IPS-15b (cell line): ENCODE measurements at regions not wholly inside any gene's neighbourhood (a gene's known extent, or its start where the extent isn't known, plus 50 kb on each side); places are given as distances from the start of the nearest gene placed in this dataset.

ENCODE experiments used
- H3K27me3 ChIP-seq: one replicate; pipeline ENCODE4 v1.6.1; 2013; ENCODE audit warnings: low read length; ENCODE audit not compliant: control insufficient read depth, insufficient read depth
- H3K36me3 ChIP-seq: one replicate; pipeline ENCODE4 v1.6.1; 2013; ENCODE audit warnings: low read length; ENCODE audit not compliant: control insufficient read depth, insufficient read depth
- H3K4me1 ChIP-seq: one replicate; pipeline ENCODE4 v1.6.1; 2013; ENCODE audit warnings: mild to moderate bottlenecking, low read length; ENCODE audit not compliant: control insufficient read depth, insufficient read depth
- H3K4me3 ChIP-seq: one replicate; pipeline ENCODE4 v1.5.1; 2013; ENCODE audit warnings: low read depth, low read length
- H3K9ac ChIP-seq: one replicate; pipeline ENCODE4 v1.6.1; 2013; ENCODE audit warnings: low read depth, mild to moderate bottlenecking, low read length
- H3K9me3 ChIP-seq: one replicate; pipeline ENCODE4 v1.6.1; 2013; ENCODE audit warnings: mild to moderate bottlenecking, low read length; ENCODE audit not compliant: control insufficient read depth, insufficient read depth

GRCh38 chr13:109873351-109874123 lies 87.2 kb upstream of the IRS2 start:
- no peaks in the 10 kb centered on the region for H3K36me3 ChIP-seq
- H3K9me3 ChIP-seq: no peaks in the 10 kb centered on the region
- H3K9ac ChIP-seq: no peak overlapping the region
- no peaks in the 10 kb centered on the region for H3K4me1 ChIP-seq
- H3K4me3 ChIP-seq: no peak overlapping the region
- H3K27me3 ChIP-seq: no peaks in the 10 kb centered on the region

GRCh38 chr13:109872864-109873263 lies 86.5 kb upstream of the IRS2 start:
- Histone ChIP-seq H3K27me3 (no peaks in the 10 kb centered on the region), H3K4me3 (no peak overlapping the region), H3K9me3 (no peaks in the 10 kb centered on the region), H3K36me3 (no peaks in the 10 kb centered on the region), H3K4me1 (no peaks in the 10 kb centered on the region), H3K9ac (no peak overlapping the region)

DNA sequence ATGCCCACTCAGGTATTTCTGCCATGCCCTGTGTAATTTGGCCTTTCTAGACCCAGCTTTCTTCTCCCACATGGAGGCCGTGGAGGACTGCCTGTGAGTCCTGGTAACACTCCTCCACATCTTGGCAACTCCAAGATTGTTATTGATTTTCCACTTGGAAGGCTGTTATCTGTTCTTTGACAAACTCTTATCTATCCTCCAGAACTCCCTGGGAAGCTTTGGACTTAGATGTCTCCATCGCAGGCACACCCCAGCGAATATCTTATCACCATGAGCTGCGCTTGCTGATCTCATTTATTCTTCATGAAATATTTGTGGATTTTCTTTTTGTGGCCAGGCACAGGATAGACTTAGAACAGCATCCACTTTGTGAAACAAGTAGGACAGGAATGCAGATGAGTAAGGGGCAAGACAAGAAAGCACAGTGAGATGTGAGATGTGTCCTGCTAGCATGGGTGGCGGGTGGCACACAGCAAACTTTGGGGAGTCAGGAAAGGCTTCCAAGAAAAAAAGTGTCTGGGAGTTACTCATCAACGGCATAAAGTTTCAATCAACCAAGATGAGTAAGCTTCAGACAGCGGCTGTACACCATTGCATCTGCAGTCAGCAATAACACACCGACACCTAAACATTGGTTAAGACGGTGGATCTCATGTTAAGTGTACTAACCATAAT lies 84.5 kb upstream of the IRS2 start:
- H3K9me3 ChIP-seq: no peaks in the 10 kb centered on the region
- H3K9ac ChIP-seq: no peak overlapping the region
- no peaks in the 10 kb centered on the region for H3K36me3 ChIP-seq
- no peak overlapping the region for H3K4me3 ChIP-seq
- H3K4me1 ChIP-seq: no peaks in the 10 kb centered on the region
- no peaks in the 10 kb centered on the region for H3K27me3 ChIP-seq

DNA sequence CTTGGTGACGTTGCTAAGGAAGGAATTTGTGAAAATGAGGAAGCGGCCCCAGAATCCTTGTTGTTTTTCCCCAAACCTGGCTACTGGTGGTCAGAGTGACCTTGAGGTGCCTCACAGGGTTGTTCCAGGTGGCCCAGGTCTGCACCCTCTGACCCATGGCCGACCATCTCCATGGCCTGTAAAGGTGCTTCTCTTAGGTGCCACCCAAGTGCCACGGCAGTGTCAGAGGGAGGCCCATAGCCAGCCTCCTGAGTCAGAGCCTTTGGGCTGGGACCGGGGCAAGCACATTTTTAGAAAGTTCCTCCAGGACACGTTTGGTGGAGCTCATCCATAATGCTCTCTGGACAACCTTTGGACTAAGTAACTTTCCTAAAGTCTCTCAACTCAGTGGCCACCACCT lies 83.9 kb upstream of the IRS2 start:
- no peaks in the 10 kb centered on the region for H3K9me3 ChIP-seq
- H3K27me3 ChIP-seq: no peaks in the 10 kb centered on the region
- H3K36me3 ChIP-seq: no peaks in the 10 kb centered on the region
- no peak overlapping the region for H3K9ac ChIP-seq
- no peaks in the 10 kb centered on the region for H3K4me1 ChIP-seq
- H3K4me3 ChIP-seq: no peak overlapping the region

- Histone ChIP-seq H3K4me1 (no peaks in the 10 kb centered on the region), H3K4me3 (peak overlapping the region; percentile 23), H3K9ac (no peak overlapping the region), H3K27me3 (no peaks in the 10 kb centered on the region), H3K9me3 (no peaks in the 10 kb centered on the region), H3K36me3 (no peaks in the 10 kb centered on the region)
Observed at GRCh38 chr13:109869312-109870237, 83.2 kb upstream of the IRS2 start.

GRCh38 chr13:109868578-109869311 lies 82.4 kb upstream of the IRS2 start:
- Histone ChIP-seq H3K36me3 (no peaks in the 10 kb centered on the region), H3K9me3 (no peaks in the 10 kb centered on the region), H3K27me3 (no peaks in the 10 kb centered on the region), H3K4me1 (no peaks in the 10 kb centered on the region), H3K9ac (no peak overlapping the region), H3K4me3 (no peak overlapping the region)

- H3K27me3 ChIP-seq: no peaks in the 10 kb centered on the region
- H3K4me1 ChIP-seq: no peaks in the 10 kb centered on the region
- no peaks in the 10 kb centered on the region for H3K36me3 ChIP-seq
- no peak overlapping the region for H3K9ac ChIP-seq
- no peaks in the 10 kb centered on the region for H3K9me3 ChIP-seq
- no peak overlapping the region for H3K4me3 ChIP-seq
Observed at GRCh38 chr13:109867766-109868165, 81.4 kb upstream of the IRS2 start.

GRCh38 chr13:109862627-109863026 lies 76.2 kb upstream of the IRS2 start:
- H3K36me3 ChIP-seq: no peaks in the 10 kb centered on the region
- no peaks in the 10 kb centered on the region for H3K27me3 ChIP-seq
- H3K9me3 ChIP-seq: no peaks in the 10 kb centered on the region
- no peak overlapping the region for H3K4me3 ChIP-seq
- peaks cover 4% of the 10 kb centered on the region for H3K4me1 ChIP-seq
- H3K9ac ChIP-seq: no peak overlapping the region

DNA sequence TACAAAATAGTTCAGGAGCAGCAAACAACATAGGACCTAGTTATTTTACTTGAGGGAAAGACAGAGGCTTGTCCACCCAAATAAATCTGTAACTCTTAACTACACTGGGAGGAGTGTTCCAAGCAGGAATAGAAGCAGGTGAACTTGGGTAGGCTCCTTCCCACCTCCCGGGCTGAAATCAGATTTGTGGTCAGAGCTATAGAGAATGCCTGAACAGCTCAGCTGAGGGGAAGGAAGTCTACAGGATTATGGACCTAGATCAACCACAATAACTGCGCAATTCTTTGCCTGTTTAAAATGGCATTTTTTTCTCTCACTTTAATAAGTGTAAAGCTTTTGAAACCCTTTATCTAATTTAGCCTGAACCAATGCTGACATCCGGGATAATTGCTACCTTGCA lies 73.5 kb upstream of the IRS2 start:
- H3K27me3 ChIP-seq: no peaks in the 10 kb centered on the region
- peaks cover 5% of the 10 kb centered on the region for H3K4me1 ChIP-seq
- H3K9me3 ChIP-seq: no peaks in the 10 kb centered on the region
- no peaks in the 10 kb centered on the region for H3K36me3 ChIP-seq
- H3K9ac ChIP-seq: no peak overlapping the region
- H3K4me3 ChIP-seq: no peak overlapping the region

GRCh38 chr13:109859216-109859835 lies 72.9 kb upstream of the IRS2 start:
- no peak overlapping the region for H3K9ac ChIP-seq
- H3K9me3 ChIP-seq: no peaks in the 10 kb centered on the region
- H3K36me3 ChIP-seq: no peaks in the 10 kb centered on the region
- H3K4me1 ChIP-seq: peaks cover 5% of the 10 kb centered on the region
- no peak overlapping the region for H3K4me3 ChIP-seq
- no peaks in the 10 kb centered on the region for H3K27me3 ChIP-seq

DNA sequence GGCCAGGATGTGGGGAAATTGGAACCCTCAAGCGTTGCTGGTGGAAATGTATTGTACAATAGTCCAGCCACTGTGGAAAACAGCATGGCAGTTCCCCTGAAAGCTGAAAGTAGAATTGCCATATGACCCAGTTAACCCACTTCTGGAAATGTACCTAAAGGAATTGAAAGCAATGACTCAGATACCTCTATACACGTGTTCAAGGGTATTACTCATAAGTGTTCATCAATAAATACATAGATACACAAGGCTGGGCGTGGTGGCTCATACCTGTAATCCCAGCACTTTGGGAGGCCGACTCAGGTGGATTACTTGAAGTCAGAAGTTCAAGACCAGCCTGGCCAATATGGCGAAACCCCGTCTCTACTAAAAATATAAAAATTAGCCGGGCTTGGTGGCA lies 71.9 kb upstream of the IRS2 start:
- no peaks in the 10 kb centered on the region for H3K27me3 ChIP-seq
- no peak overlapping the region for H3K4me3 ChIP-seq
- H3K36me3 ChIP-seq: no peaks in the 10 kb centered on the region
- H3K9ac ChIP-seq: no peak overlapping the region
- H3K4me1 ChIP-seq: peaks cover 7% of the 10 kb centered on the region
- no peaks in the 10 kb centered on the region for H3K9me3 ChIP-seq
